ENCODE measurements at regions not wholly inside any gene's neighbourhood (a gene's known extent, or its start where the extent isn't known, plus 50 kb on each side); places are given as distances from the start of the nearest gene placed in this dataset.

GRCh38 chr4:11625211-11625610, 196.5 kb upstream of the HS3ST1 start:
- Histone ChIP-seq H3K27ac (ENCODE audit: low read depth in 1 of 2, low read length in 2 of 2) (no peak overlapping the region), H3K4me3 (ENCODE audit: low read length) (no peak overlapping the region), H3K4me1 (ENCODE audit: insufficient read depth, low read length) (no peaks in the 10 kb centered on the region), H3K27me3 (ENCODE audit: control insufficient read depth in 1 of 2, insufficient read depth in 2 of 2, low read length in 2 of 2) (no peaks in the 10 kb centered on the region), H3K36me3 (ENCODE audit: insufficient read depth, low read length) (no peaks in the 10 kb centered on the region), H3K9me3 (ENCODE audit: control insufficient read depth in 1 of 2, insufficient read depth in 1 of 2, low read length in 2 of 2) (no peaks in the 10 kb centered on the region)
- no peaks in the 10 kb centered on the region for H3K9me3 Mint-ChIP-seq
- H3K4me3 Mint-ChIP-seq = no peak overlapping the region
- TF ChIP-seq CTCF (IDR thresholded peaks at IDR 0.05) = no peak
- ATAC-seq (ENCODE audit: poor library complexity) = no peak
- ChIA-PET CTCF (no interaction called here), POLR2A (no interaction called here)
- no peak overlapping the region for H3K27ac Mint-ChIP-seq
- no peak for DNase-seq
- no peaks in the 10 kb centered on the region for H3K27me3 Mint-ChIP-seq
- no peaks in the 10 kb centered on the region for H3K4me1 Mint-ChIP-seq (ENCODE audit: low read depth)
- H3K36me3 Mint-ChIP-seq (ENCODE audit: low read depth) = no peaks in the 10 kb centered on the region
- intact Hi-C loops (cut with DNase I, micrococcal nuclease) = loop anchor here in 1 of 2 experiments (10.0 kb wide), 1 partner anchor 1070 kb away; no protein-coding TSS in a partner anchor

GRCh38 chr4:11624370-11624769, 195.7 kb upstream of the HS3ST1 start:
- Mint-ChIP-seq H3K9me3 (no peaks in the 10 kb centered on the region), H3K27ac (no peak overlapping the region), H3K4me1 (ENCODE audit: low read depth) (no peaks in the 10 kb centered on the region), H3K27me3 (no peaks in the 10 kb centered on the region), H3K36me3 (ENCODE audit: low read depth) (no peaks in the 10 kb centered on the region), H3K4me3 (no peak overlapping the region)
- no peaks in the 10 kb centered on the region for H3K27me3 ChIP-seq (ENCODE audit: control insufficient read depth in 1 of 2, insufficient read depth in 2 of 2, low read length in 2 of 2)
- ChIA-PET CTCF (no interaction called here), POLR2A (no interaction called here)
- TF ChIP-seq CTCF (IDR thresholded peaks at IDR 0.05) = no peak
- no peaks in the 10 kb centered on the region for H3K9me3 ChIP-seq (ENCODE audit: control insufficient read depth in 1 of 2, insufficient read depth in 1 of 2, low read length in 2 of 2)
- no peak overlapping the region for H3K27ac ChIP-seq (ENCODE audit: low read depth in 1 of 2, low read length in 2 of 2)
- H3K4me1 ChIP-seq (ENCODE audit: insufficient read depth, low read length) = no peaks in the 10 kb centered on the region
- no peak overlapping the region for H3K4me3 ChIP-seq (ENCODE audit: low read length)
- DNase-seq (no peak), ATAC-seq (ENCODE audit: poor library complexity) (no peak)
- H3K36me3 ChIP-seq (ENCODE audit: insufficient read depth, low read length) = no peaks in the 10 kb centered on the region
- intact Hi-C loops (cut with DNase I, micrococcal nuclease) = loop anchor here in 1 of 2 experiments (10.0 kb wide), 1 partner anchor 1070 kb away; no protein-coding TSS in a partner anchor

- no peak overlapping the region for H3K27ac ChIP-seq (ENCODE audit: low read depth in 1 of 2, low read length in 2 of 2)
- Mint-ChIP-seq H3K27ac (no peak overlapping the region), H3K4me3 (no peak overlapping the region), H3K9me3 (no peaks in the 10 kb centered on the region), H3K36me3 (ENCODE audit: low read depth) (no peaks in the 10 kb centered on the region), H3K27me3 (no peaks in the 10 kb centered on the region), H3K4me1 (ENCODE audit: low read depth) (no peaks in the 10 kb centered on the region)
- H3K9me3 ChIP-seq (ENCODE audit: control insufficient read depth in 1 of 2, insufficient read depth in 1 of 2, low read length in 2 of 2) = no peaks in the 10 kb centered on the region
- POLR2A ChIA-PET = no interaction called here
- no peaks in the 10 kb centered on the region for H3K36me3 ChIP-seq (ENCODE audit: insufficient read depth, low read length)
- no peaks in the 10 kb centered on the region for H3K27me3 ChIP-seq (ENCODE audit: control insufficient read depth in 1 of 2, insufficient read depth in 2 of 2, low read length in 2 of 2)
- no peaks in the 10 kb centered on the region for H3K4me1 ChIP-seq (ENCODE audit: insufficient read depth, low read length)
- DNase-seq (peak in 4 of 14 experiments; percentile 3 to 19 (median 14)), ATAC-seq (ENCODE audit: poor library complexity) (no peak)
- CTCF ChIA-PET = no interaction called here
- TF ChIP-seq CTCF (IDR thresholded peaks at IDR 0.05) = peak; percentile 16
- no peak overlapping the region for H3K4me3 ChIP-seq (ENCODE audit: low read length)
- intact Hi-C loops (cut with DNase I, micrococcal nuclease) = loop anchor here in 1 of 2 experiments (10.0 kb wide), 1 partner anchor 1069 kb away; no protein-coding TSS in a partner anchor
These were observed 195.0 kb upstream of the HS3ST1 start for GRCh38 chr4:11623726-11624037.
